ENCODE measurements at regions not wholly inside any gene's neighbourhood (a gene's known extent, or its start where the extent isn't known, plus 50 kb on each side); places are given as distances from the start of the nearest gene placed in this dataset.

DNA sequence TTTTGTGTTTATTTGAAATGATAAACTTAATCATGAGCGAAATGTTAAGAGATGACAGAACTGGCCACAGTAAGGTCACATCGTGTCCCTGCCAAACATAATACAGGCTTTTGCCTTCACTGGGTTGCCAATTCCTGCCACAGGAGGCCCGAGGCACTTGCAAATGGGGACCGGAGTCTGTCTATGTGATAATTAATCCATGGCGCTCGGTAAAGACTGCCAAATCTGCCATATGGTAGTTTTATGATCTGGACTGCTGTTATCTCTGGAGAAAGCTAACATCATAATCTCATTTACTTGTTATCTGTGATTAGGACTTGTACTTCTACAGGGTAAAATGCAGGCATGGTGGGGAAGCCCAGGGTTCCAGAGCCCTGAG, 170.5 kb upstream of the TSHZ2 start:
- Histone ChIP-seq H3K27ac (peak overlapping the region; percentile 20 to 83 (median 48)), H3K9me3 (no peaks in the 10 kb centered on the region), H3K36me3 (no peaks in the 10 kb centered on the region), H3K4me1 (peaks cover 0 to 26% (median 17%) of the 10 kb centered on the region in 4 donors), H3K4me3 (no peak overlapping the region), H3K27me3 (no peaks in the 10 kb centered on the region)
- intact Hi-C loops (cut with DNase I; ENCODE audit: low total_unique reads) = no loop called here
- TF ChIP-seq POLR2A (IDR thresholded peaks at IDR 0.05) = no peak
- TF ChIP-seq EP300 (IDR thresholded peaks at IDR 0.05) = no peak
- TF ChIP-seq POLR2AphosphoS5 (IDR thresholded peaks at IDR 0.05) = no peak
- TF ChIP-seq, protein P1, sequence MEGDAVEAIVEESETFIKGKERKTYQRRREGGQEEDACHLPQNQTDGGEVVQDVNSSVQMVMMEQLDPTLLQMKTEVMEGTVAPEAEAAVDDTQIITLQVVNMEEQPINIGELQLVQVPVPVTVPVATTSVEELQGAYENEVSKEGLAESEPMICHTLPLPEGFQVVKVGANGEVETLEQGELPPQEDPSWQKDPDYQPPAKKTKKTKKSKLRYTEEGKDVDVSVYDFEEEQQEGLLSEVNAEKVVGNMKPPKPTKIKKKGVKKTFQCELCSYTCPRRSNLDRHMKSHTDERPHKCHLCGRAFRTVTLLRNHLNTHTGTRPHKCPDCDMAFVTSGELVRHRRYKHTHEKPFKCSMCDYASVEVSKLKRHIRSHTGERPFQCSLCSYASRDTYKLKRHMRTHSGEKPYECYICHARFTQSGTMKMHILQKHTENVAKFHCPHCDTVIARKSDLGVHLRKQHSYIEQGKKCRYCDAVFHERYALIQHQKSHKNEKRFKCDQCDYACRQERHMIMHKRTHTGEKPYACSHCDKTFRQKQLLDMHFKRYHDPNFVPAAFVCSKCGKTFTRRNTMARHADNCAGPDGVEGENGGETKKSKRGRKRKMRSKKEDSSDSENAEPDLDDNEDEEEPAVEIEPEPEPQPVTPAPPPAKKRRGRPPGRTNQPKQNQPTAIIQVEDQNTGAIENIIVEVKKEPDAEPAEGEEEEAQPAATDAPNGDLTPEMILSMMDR (IDR thresholded peaks at IDR 0.05) = no peak
- peak in 1 of 2 donors; percentile 50 for DNase-seq
- 26 to 49% (median 28%) methylated on average over 6 of the region's 6 CpGs for WGBS, 5 donors

DNA sequence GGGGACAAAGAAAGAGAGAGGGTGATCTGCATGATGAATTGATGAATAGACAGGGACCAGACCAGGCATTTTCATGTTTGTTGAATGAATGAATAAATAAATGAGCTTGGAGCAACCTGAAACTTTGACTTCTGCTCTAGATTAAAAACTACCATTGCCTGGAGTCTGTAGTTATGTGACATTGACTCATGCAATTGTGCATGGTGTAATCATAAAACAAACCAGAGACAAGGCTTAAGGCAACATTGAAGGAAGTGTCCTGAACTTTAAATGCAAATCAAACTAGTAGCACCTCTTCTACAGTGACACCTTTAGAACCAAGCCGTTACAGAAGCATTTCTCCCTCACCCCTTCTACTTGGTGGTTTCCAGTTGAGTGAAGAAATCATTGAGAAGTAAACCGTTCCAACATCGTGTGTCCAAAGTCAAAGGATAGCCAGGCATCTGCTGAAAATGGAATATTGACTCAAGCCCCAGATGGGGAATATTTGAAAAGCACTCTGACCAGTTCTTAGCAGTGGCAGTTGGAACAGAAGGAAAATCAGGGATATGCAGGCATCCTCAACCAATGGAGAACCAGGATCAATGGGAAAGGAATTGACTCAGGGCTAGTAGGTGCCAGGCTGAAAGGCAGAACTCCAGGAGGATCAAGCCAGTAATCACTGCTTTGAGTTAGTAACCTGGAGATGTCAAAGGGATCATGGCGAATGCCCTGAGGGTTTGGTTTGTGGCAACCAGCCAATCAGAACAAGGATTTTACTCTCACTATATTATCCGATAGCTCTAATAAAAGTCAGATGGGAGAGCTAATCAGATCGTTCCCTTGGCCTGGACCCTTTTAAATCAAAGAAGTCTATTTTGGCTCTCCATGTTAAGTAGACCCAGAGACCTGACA, 171.2 kb upstream of the TSHZ2 start:
- H3K9me3 ChIP-seq = no peaks in the 10 kb centered on the region
- no peak overlapping the region for H3K4me3 ChIP-seq
- intact Hi-C loops (cut with DNase I; ENCODE audit: low total_unique reads) = no loop called here
- WGBS, 5 donors = 42 to 69% (median 50%) methylated on average over 6 of the region's 6 CpGs
- no peaks in the 10 kb centered on the region for H3K36me3 ChIP-seq
- H3K27ac ChIP-seq = peak overlapping the region; percentile 20 to 72 (median 48)
- no peaks in the 10 kb centered on the region for H3K27me3 ChIP-seq
- H3K4me1 ChIP-seq = peaks cover 0 to 23% (median 17%) of the 10 kb centered on the region in 4 donors
- no peak for DNase-seq
- TF ChIP-seq EP300 (IDR thresholded peaks at IDR 0.05) (no peak), POLR2AphosphoS5 (IDR thresholded peaks at IDR 0.05) (peak in 2 of 3 donors; percentile 17 to 51), POLR2A (IDR thresholded peaks at IDR 0.05) (no peak)
- TF ChIP-seq, protein P1 (IDR thresholded peaks at IDR 0.05) = no peak

DNA sequence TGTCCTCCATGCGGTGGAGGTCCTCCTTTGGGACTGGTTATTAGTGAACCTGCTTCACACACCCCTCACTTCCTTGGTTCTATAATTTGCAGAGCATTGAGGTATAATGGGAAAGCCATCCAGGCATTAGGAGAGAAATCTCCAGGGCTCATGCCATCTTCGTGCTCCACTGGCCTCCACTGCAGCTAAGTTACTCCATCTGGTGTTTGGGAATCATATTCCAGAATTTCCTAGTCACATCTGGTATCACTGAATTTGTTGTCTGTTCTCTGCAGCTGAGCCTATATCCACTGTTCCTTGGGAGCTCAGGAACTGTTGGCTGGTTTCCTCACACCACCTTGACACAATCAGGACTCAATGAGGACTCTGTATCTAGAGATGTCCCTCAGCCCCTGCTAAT, 173.0 kb upstream of the TSHZ2 start:
- peaks cover 0 to 12% (median 10%) of the 10 kb centered on the region in 4 donors for H3K4me1 ChIP-seq
- no peak for DNase-seq
- TF ChIP-seq EP300 (IDR thresholded peaks at IDR 0.05) (no peak), POLR2AphosphoS5 (IDR thresholded peaks at IDR 0.05) (no peak), POLR2A (IDR thresholded peaks at IDR 0.05) (no peak)
- TF ChIP-seq, protein P1 (IDR thresholded peaks at IDR 0.05) = no peak

DNA sequence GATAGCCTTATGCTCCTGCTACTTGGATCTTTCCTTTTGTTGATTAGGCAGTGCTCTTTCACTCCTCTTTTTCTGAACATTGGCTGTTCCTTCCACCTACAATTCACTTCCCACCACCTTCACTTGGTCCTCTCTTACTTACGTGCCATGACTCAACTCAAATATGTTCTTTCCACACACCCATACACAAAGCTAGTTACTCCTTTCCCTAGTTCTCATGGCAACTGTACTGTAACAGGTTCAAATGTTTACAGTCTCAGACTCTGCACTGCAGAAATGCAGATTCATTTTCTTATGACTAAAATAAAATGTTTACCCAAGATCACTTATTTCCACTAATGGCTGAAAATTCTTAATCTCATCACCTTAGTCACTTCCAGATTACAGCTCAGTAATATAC, 174.0 kb upstream of the TSHZ2 start:
- Histone ChIP-seq H3K4me3 (no peak overlapping the region), H3K9me3 (no peaks in the 10 kb centered on the region), H3K4me1 (peaks cover 0 to 12% (median 10%) of the 10 kb centered on the region in 4 donors), H3K27ac (peak overlapping the region in 1 of 5 donors; percentile 59), H3K36me3 (no peaks in the 10 kb centered on the region), H3K27me3 (no peaks in the 10 kb centered on the region)
- WGBS, 5 donors = 39 to 63% (median 46%) methylated on average over 1 of the region's 1 CpG
- peak in 1 of 3 donors; percentile 51 for TF ChIP-seq POLR2AphosphoS5 (IDR thresholded peaks at IDR 0.05)
- TF ChIP-seq, protein P1 (IDR thresholded peaks at IDR 0.05) = no peak
- intact Hi-C loops (cut with DNase I; ENCODE audit: low total_unique reads) = no loop called here
- DNase-seq = peak in 1 of 2 donors; percentile 65

More for the DNA sequence above, 173.0 kb upstream of the TSHZ2 start:
- Histone ChIP-seq H3K9me3 (no peaks in the 10 kb centered on the region), H3K4me3 (no peak overlapping the region), H3K27me3 (no peaks in the 10 kb centered on the region), H3K27ac (peak overlapping the region in 3 of 5 donors; percentile 10 to 59 (median 30)), H3K36me3 (no peaks in the 10 kb centered on the region)
- 87 to 96% (median 90%) methylated on average over 2 of the region's 2 CpGs for WGBS, 5 donors
- intact Hi-C loops (cut with DNase I; ENCODE audit: low total_unique reads) = no loop called here
